GM12874 (cell line): ENCODE measurements at regions not wholly inside any gene's neighbourhood (a gene's known extent, or its start where the extent isn't known, plus 50 kb on each side); places are given as distances from the start of the nearest gene placed in this dataset.

Source experiments
- TF ChIP-seq, protein P1 (sequence below): IDR thresholded peaks from 2 replicates; pipeline ENCODE4 v1.5.1; 2011; ENCODE audit warnings: low read depth, mild to moderate bottlenecking, control low read depth, low read length, moderate library complexity; ENCODE audit not compliant: insufficient read depth

DNA sequence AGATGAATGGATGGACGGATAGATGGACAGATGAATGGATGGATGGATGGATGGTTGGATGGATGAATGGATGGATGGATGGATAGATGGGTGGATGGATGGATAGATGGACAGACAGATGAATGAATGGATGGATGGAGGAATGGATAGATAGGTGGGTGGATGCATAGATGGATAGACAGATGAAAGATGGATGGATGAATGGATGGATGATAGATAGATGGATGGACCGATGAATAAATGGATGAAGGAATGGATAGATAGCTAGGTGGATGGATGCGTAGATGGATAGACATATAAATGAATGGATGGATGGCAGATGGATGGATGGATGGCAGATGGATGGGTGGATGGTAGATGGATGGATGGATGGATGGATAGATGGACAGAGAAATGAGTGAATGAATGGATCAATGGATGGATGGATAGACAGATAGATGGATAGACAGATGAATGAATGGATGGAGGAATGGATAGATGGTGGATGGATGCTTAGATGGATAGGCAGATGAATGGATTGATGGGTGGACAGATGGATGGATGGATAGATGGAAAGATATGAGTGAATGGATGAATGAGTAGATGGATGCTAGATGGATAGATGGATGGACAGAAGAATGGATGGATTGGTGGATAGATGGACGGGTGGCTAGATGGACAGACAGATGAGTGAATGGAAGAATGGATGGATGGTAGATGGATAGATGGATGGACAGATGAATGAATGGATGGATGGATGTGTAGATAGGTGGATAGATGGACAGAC lies 167.9 kb downstream of the TRIM43 start:
- TF ChIP-seq, protein P1, sequence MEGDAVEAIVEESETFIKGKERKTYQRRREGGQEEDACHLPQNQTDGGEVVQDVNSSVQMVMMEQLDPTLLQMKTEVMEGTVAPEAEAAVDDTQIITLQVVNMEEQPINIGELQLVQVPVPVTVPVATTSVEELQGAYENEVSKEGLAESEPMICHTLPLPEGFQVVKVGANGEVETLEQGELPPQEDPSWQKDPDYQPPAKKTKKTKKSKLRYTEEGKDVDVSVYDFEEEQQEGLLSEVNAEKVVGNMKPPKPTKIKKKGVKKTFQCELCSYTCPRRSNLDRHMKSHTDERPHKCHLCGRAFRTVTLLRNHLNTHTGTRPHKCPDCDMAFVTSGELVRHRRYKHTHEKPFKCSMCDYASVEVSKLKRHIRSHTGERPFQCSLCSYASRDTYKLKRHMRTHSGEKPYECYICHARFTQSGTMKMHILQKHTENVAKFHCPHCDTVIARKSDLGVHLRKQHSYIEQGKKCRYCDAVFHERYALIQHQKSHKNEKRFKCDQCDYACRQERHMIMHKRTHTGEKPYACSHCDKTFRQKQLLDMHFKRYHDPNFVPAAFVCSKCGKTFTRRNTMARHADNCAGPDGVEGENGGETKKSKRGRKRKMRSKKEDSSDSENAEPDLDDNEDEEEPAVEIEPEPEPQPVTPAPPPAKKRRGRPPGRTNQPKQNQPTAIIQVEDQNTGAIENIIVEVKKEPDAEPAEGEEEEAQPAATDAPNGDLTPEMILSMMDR = no peak

- TF ChIP-seq, protein P1 = no peak
Observed at GRCh38 chr2:95760806-95761525, 169.2 kb downstream of the TRIM43 start.

GRCh38 chr2:95761556-95761955 lies 169.8 kb downstream of the TRIM43 start:
- TF ChIP-seq, protein P1 = no peak
